ENCODE measurements at regions not wholly inside any gene's neighbourhood (a gene's known extent, or its start where the extent isn't known, plus 50 kb on each side); places are given as distances from the start of the nearest gene placed in this dataset.

- TF ChIP-seq EZH2 (IDR thresholded peaks at IDR 0.05; ENCODE audit: borderline replicate concordance) (no peak), CTCF (IDR thresholded peaks at IDR 0.05; ENCODE audit: poor library complexity) (no peak)
These were observed 400.0 kb downstream of the CD83 start for GRCh38 chr6:14517516-14518105.
